ENCODE measurements at regions not wholly inside any gene's neighbourhood (a gene's known extent, or its start where the extent isn't known, plus 50 kb on each side); places are given as distances from the start of the nearest gene placed in this dataset.

DNA sequence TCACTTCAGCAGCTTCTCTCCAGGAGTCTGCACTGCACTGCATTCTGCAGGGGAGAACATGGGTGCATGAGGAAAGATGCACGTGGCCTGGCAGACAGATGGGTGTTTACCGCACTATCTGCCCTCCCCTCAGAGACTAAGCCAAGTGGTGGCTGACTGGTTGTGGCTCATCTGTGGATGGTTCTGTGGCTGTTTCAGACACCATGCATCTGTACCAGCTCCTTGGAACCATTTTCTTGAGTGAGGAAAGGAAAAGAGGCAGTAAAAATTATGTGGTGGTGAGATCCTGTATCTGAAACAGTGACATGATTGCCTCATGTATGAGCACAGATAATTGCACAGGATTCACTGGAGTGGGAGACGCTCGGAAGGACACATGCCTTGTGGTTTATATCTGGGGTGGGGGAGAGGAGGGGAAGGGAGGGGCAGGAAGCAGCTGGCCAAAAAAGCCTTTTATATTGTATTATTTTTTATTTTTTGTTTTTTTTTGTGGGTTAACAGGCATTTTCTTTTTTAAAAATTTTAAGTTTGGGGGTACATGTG lies 161.7 kb downstream of the ERMARD start:
- TF ChIP-seq EP300 (IDR thresholded peaks at IDR 0.05) (no peak), POLR2A (IDR thresholded peaks at IDR 0.05) (no peak), POLR2AphosphoS5 (IDR thresholded peaks at IDR 0.05) (no peak)
- TF ChIP-seq, protein P1, sequence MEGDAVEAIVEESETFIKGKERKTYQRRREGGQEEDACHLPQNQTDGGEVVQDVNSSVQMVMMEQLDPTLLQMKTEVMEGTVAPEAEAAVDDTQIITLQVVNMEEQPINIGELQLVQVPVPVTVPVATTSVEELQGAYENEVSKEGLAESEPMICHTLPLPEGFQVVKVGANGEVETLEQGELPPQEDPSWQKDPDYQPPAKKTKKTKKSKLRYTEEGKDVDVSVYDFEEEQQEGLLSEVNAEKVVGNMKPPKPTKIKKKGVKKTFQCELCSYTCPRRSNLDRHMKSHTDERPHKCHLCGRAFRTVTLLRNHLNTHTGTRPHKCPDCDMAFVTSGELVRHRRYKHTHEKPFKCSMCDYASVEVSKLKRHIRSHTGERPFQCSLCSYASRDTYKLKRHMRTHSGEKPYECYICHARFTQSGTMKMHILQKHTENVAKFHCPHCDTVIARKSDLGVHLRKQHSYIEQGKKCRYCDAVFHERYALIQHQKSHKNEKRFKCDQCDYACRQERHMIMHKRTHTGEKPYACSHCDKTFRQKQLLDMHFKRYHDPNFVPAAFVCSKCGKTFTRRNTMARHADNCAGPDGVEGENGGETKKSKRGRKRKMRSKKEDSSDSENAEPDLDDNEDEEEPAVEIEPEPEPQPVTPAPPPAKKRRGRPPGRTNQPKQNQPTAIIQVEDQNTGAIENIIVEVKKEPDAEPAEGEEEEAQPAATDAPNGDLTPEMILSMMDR (IDR thresholded peaks at IDR 0.05): no peak
- Histone ChIP-seq H3K4me1 (no peaks in the 10 kb centered on the region), H3K27me3 (peaks cover 12% of the 10 kb centered on the region), H3K4me3 (no peak overlapping the region), H3K9me3 (no peaks in the 10 kb centered on the region), H3K27ac (no peak overlapping the region), H3K36me3 (no peaks in the 10 kb centered on the region)
- WGBS, 2 donors (ENCODE audit: low coverage in 1 of 2): 35 to 74% methylated on average over 2 to 4 of the region's 4 CpGs
- no peak for ATAC-seq

DNA sequence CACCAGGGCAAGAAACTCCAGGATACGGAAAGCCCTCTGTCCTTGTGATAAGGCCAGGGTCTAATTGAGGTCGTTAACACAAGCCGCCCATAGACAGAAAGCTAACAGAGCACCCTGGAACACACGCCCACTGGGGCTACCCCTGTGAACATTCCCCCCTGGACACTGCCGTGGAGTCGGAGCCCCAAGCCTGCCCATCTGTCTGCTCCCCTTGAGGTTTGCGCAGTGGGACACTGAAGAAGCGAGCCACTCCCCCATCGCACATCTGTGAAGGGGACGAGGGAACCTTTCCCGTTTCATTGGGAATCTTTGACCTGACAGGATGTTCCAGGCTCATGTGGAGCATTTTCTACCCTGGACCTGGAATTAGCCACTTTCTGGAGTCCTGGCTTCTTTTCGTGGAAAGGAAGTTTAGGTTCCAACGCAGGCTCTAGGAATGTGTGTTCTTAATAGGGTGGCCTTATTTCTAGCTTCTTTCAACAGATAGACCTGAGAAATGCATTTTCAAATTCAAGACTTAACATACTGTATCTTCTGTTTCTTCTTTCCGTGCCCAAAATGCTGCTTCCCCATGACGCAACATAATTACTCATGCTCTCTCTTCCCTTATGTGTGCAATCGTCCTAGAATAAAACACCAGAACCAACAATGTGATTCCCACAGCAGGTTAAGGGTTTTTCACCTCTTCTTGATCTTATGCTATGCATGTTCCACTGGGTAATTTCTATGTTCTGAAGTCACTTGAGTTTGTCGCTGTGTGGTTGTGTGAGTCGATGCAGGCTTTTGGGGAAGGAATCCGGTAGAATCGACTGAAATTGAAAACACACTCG lies 161.1 kb downstream of the ERMARD start:
- no peak for ATAC-seq
- no peak overlapping the region for H3K4me3 ChIP-seq
- TF ChIP-seq, protein P1 (IDR thresholded peaks at IDR 0.05): no peak
- TF ChIP-seq EP300 (IDR thresholded peaks at IDR 0.05): no peak
- peaks cover 12% of the 10 kb centered on the region for H3K27me3 ChIP-seq
- H3K27ac ChIP-seq: no peak overlapping the region
- no peaks in the 10 kb centered on the region for H3K4me1 ChIP-seq
- 75 to 79% methylated on average over 6 to 13 of the region's 21 CpGs for WGBS, 2 donors (ENCODE audit: low coverage in 1 of 2)
- no peaks in the 10 kb centered on the region for H3K9me3 ChIP-seq
- no peaks in the 10 kb centered on the region for H3K36me3 ChIP-seq

DNA sequence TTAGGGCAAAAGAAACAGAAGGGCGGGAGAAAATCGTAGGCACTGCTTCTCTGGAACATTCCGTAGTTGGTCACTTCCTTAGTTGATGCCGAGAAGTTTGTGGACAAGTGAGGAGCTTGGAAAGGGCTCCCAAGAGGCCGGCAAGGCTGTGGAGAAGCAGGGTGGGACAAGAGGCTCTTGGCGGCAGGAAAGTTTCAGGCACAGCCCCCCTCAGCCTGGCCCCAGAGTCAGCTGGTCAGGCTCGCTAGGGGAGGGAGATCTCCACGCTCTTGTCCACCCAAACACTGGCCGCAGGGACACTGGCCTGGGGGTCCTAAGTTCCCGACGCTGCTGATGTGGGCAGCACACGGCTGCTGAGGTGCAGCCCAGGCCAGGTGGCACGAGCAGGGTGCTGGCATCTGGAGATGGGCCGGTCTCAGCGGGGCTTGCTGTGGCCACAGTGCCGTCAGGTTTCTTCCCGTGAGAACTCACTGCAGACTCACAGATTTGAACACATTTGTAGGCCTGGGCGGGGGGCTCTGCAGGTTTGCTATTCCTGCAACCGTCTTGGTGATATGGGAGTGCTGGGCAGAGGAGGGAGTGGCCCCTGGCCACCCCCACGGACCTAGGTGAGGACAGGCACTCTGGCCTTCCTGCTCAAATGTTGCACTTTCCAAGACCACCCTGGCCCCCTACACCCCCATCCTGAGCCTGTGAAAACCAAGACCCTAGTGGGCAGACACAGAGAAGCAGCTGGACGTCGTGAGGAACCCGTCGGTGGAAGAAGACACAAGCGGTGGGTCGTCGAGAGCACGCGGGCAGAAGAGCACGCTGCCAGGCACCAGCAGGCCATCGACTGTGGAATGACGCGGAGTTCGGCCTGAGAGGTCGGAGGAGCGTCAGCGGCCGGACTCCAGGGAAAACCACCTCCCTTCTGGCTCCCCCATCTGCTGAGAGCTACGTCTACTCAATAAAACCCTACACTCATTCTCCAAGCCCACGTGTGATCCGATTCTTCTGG lies 160.1 kb downstream of the ERMARD start:
- Histone ChIP-seq H3K4me3 (no peak overlapping the region), H3K27ac (no peak overlapping the region), H3K4me1 (peaks cover 0 to 3% (median 0%) of the 10 kb centered on the region in 3 donors), H3K27me3 (peaks cover 12% of the 10 kb centered on the region), H3K36me3 (no peaks in the 10 kb centered on the region), H3K9me3 (no peaks in the 10 kb centered on the region)
- ATAC-seq: no peak
- 87 to 91% methylated on average over 3 to 20 of the region's 41 CpGs for WGBS, 2 donors (ENCODE audit: low coverage in 1 of 2)
- TF ChIP-seq POLR2AphosphoS5 (IDR thresholded peaks at IDR 0.05) (no peak), EP300 (IDR thresholded peaks at IDR 0.05) (no peak), POLR2A (IDR thresholded peaks at IDR 0.05) (no peak)
- TF ChIP-seq, protein P1 (IDR thresholded peaks at IDR 0.05): no peak

DNA sequence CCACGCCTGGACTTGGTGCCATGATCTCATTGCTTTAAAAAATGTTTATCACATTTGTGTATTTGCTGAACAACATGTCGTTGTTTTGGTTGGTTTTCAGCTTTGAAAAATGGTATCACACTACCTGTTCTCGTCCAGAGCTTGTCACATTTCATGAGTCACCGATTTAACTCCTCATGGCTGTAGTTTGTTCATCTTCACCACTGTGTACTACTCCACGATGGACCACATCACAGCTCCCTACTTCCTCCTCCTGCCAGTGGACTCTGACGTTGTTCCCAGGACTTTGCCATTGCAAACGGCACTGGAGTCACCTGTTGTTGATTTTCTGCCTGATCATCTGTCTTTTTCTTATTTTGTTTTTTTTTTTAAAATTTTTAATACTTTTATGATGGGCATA lies 157.7 kb downstream of the ERMARD start:
- Histone ChIP-seq H3K27ac (no peak overlapping the region), H3K27me3 (no peaks in the 10 kb centered on the region), H3K4me3 (no peak overlapping the region), H3K9me3 (no peaks in the 10 kb centered on the region), H3K4me1 (peaks cover 0 to 28% (median 10%) of the 10 kb centered on the region in 3 donors), H3K36me3 (no peaks in the 10 kb centered on the region)
- ATAC-seq: no peak
- WGBS, 2 donors (ENCODE audit: low coverage in 1 of 2): 76% methylated on average over 6 to 7 of the region's 7 CpGs
- TF ChIP-seq, protein P1 (IDR thresholded peaks at IDR 0.05): no peak
- no peak for TF ChIP-seq POLR2AphosphoS5 (IDR thresholded peaks at IDR 0.05)
- no peak for TF ChIP-seq POLR2A (IDR thresholded peaks at IDR 0.05)
- no peak for TF ChIP-seq EP300 (IDR thresholded peaks at IDR 0.05)

Measured in gastroesophageal sphincter (tissue), 4 donors.